SK-N-SH (cell line): ENCODE measurements at regions not wholly inside any gene's neighbourhood (a gene's known extent, or its start where the extent isn't known, plus 50 kb on each side); places are given as distances from the start of the nearest gene placed in this dataset.

Source experiments
- CTCF ChIP-seq: fragments of 200-600 bp; sonication (generic); IDR thresholded peaks from 2 replicates; pipeline ENCODE4 v1.6.1; 2017; ENCODE audit warnings: antibody characterized with exemption, mild to moderate bottlenecking, moderate library complexity
- EP300 ChIP-seq, 2 experiments: IDR thresholded peaks; 2 replicates each; pipeline versions ENCODE4 v1.4.0 to v1.6.1; 2012; ENCODE audit warnings: borderline replicate concordance in 1 of 2, low read depth in 1 of 2, low read length in 1 of 2
- GABPA ChIP-seq: IDR thresholded peaks from 2 replicates; pipeline ENCODE4 v1.4.0; 2012; ENCODE audit warnings: low read depth, mild to moderate bottlenecking
- GATA2 ChIP-seq: sonication (generic); formaldehyde crosslinking; IDR thresholded peaks from 2 replicates; pipeline ENCODE4 v1.5.0; 2020; ENCODE audit warnings: mild to moderate bottlenecking, missing genetic modification reagents
- MAX ChIP-seq: IDR thresholded peaks from 2 replicates; pipeline ENCODE4 v1.4.0; 2012; ENCODE audit warnings: low read depth
- NRF1 ChIP-seq: IDR thresholded peaks from 2 replicates; pipeline ENCODE4 v1.6.1; 2012; ENCODE audit warnings: low read depth, mild to moderate bottlenecking, low read length
- RAD21 ChIP-seq: IDR thresholded peaks from 2 replicates; pipeline ENCODE4 v1.6.1; 2012; ENCODE audit warnings: mild to moderate bottlenecking, low read length
- REST ChIP-seq: IDR thresholded peaks from 2 replicates; pipeline ENCODE4 v1.6.1; 2012; ENCODE audit warnings: mild to moderate bottlenecking, low read depth, low read length, moderate library complexity
- RXRA ChIP-seq: IDR thresholded peaks from 2 replicates; pipeline ENCODE4 v1.4.0; 2012; ENCODE audit warnings: low read depth, mild to moderate bottlenecking, borderline replicate concordance
- SIN3A ChIP-seq: IDR thresholded peaks from 2 replicates; pipeline ENCODE4 v1.6.1; 2012; ENCODE audit warnings: low read depth, mild to moderate bottlenecking, low read length, moderate library complexity, borderline replicate concordance
- TAF1 ChIP-seq: IDR thresholded peaks from 2 replicates; pipeline ENCODE4 v1.6.1; 2012; ENCODE audit warnings: low read depth, mild to moderate bottlenecking, low read length, moderate library complexity, borderline replicate concordance
- USF1 ChIP-seq: IDR thresholded peaks from 2 replicates; pipeline ENCODE4 v1.4.0; 2012; ENCODE audit warnings: low read depth, borderline replicate concordance
- USF2 ChIP-seq: fragments of 150-350 bp; IDR thresholded peaks from 2 replicates; pipeline ENCODE4 v1.6.1; 2017; ENCODE audit warnings: antibody characterized with exemption, low read length, low read depth, borderline replicate concordance

GRCh38 chr15:62737551-62737950 lies 305.0 kb upstream of the TPM1 start:
- TF ChIP-seq TAF1 (no peak), USF2 (no peak), EP300 (IDR thresholded peaks at IDR 0.05; ENCODE audit: borderline replicate concordance in 1 of 2, low read depth in 1 of 2, low read length in 1 of 2) (no peak), CTCF (no peak), REST (no peak), GATA2 (CRISPR knock-in tag) (no peak), MAX (no peak), GABPA (no peak), USF1 (no peak), NRF1 (no peak), RAD21 (no peak), RXRA (no peak), SIN3A (no peak)
